Ovary (tissue), 7 donors: ENCODE measurements at regions not wholly inside any gene's neighbourhood (a gene's known extent, or its start where the extent isn't known, plus 50 kb on each side); places are given as distances from the start of the nearest gene placed in this dataset.

Experiments used
- DNase-seq, 5 donors: peaks; one replicate each; pipeline ENCODE4 v3.0.0-alpha.2; 2019 to 2020
- H3K27ac ChIP-seq, 2 donors: fragments of 200-600 bp; one replicate each; pipeline versions ENCODE4 v1.5.1 to v1.8.0; 2019 to 2022
- H3K27me3 ChIP-seq: fragments of 200-600 bp; one replicate; pipeline ENCODE4 v1.8.0; 2022
- H3K36me3 ChIP-seq: fragments of 200-600 bp; sonication (generic); one replicate; pipeline ENCODE4 v1.5.1; 2019
- H3K4me1 ChIP-seq: one replicate; pipeline ENCODE4 v1.8.1; 2013; ENCODE audit warnings: mild to moderate bottlenecking, moderate library complexity; ENCODE audit not compliant: insufficient read depth
- H3K4me3 ChIP-seq: fragments of 200-600 bp; sonication (generic); one replicate; pipeline ENCODE4 v1.5.1; 2017
- H3K9me3 ChIP-seq, 2 donors: fragments of 200-600 bp in 1 of 2; sonication (generic) in 1 of 2; one replicate each; pipeline versions ENCODE4 v1.5.1 to v1.8.1; 2013 to 2019; ENCODE audit warnings: mild to moderate bottlenecking in 1 of 2, moderate library complexity in 1 of 2
- CTCF ChIP-seq, 3 donors: fragments of 450-650 bp in 2 of 3; fragments of 200-600 bp in 1 of 3; IDR thresholded peaks; one replicate each; pipeline versions ENCODE4 v1.5.1 to v1.8.0; 2016 to 2022; ENCODE audit warnings: antibody characterized with exemption in 3 of 3, mild to moderate bottlenecking in 1 of 3
- EP300 ChIP-seq: sonication (generic); formaldehyde crosslinking; IDR thresholded peaks from one replicate; pipeline ENCODE4 v1.6.1; 2017; ENCODE audit warnings: antibody characterized with exemption
- POLR2A ChIP-seq: fragments of 450-650 bp; IDR thresholded peaks from one replicate; pipeline ENCODE4 v1.6.1; 2017; ENCODE audit warnings: antibody characterized with exemption, mild to moderate bottlenecking, moderate library complexity
- WGBS, 3 donors: extraction: QIAGEN DNeasy Blood & Tissue Kit in 1 of 3; methylation state at CpG; one replicate each; pipeline versions ENCODE4 v1.1.5 to v1.1.7; 2013 to 2017; 5-methylcytosine and 5-hydroxymethylcytosine counted together
- intact Hi-C, 4 donors: fragments of 100-400 bp; cut with DNase I; formaldehyde crosslinking; loops; one replicate each; pipeline versions ENCODE4 v1.11.0 to v1.15.1; 2022 to 2023
- donor health status: DM: no; HTN: no; CAD: no; lungs with moderate emphysema.
- donor health status: DM: no; HTN: no; CAD: no.
- donor health status: Bipolar disorder and iron deficiency.
- donor health status: DM: no; HTN: no; CAD: no.
- donor health status: DM: yes; HTN: yes; CAD: no.

GRCh38 chrX:40343319-40343718 is 237.5 kb upstream of the ATP6AP2 start:
- TF ChIP-seq EP300 (no peak), POLR2A (no peak), CTCF (IDR thresholded peaks at IDR 0.05) (no peak)
- no peak for DNase-seq
- H3K4me3 ChIP-seq = no peak overlapping the region
- H3K27ac ChIP-seq = no peak overlapping the region
- no peaks in the 10 kb centered on the region for H3K36me3 ChIP-seq
- H3K4me1 ChIP-seq = no peaks in the 10 kb centered on the region
- 81 to 86% (median 83%) methylated on average over 12 of the region's 12 CpGs for WGBS, 3 donors
- no peaks in the 10 kb centered on the region for H3K27me3 ChIP-seq
- intact Hi-C loops = no loop called here
- no peaks in the 10 kb centered on the region for H3K9me3 ChIP-seq

- no peaks in the 10 kb centered on the region for H3K27me3 ChIP-seq
- H3K9me3 ChIP-seq = no peaks in the 10 kb centered on the region
- 52 to 70% (median 60%) methylated on average over 1 of the region's 1 CpG for WGBS, 3 donors
- TF ChIP-seq EP300 (no peak), CTCF (IDR thresholded peaks at IDR 0.05) (no peak), POLR2A (no peak)
- DNase-seq = no peak
- H3K36me3 ChIP-seq = no peaks in the 10 kb centered on the region
- no peaks in the 10 kb centered on the region for H3K4me1 ChIP-seq
- intact Hi-C loops = no loop called here
- no peak overlapping the region for H3K27ac ChIP-seq
- no peak overlapping the region for H3K4me3 ChIP-seq
These were observed 240.7 kb upstream of the ATP6AP2 start for GRCh38 chrX:40340116-40340515.

- DNase-seq = no peak
- Histone ChIP-seq H3K4me3 (no peak overlapping the region), H3K27ac (no peak overlapping the region), H3K27me3 (no peaks in the 10 kb centered on the region), H3K4me1 (no peaks in the 10 kb centered on the region), H3K36me3 (no peaks in the 10 kb centered on the region), H3K9me3 (no peaks in the 10 kb centered on the region)
- no peak for TF ChIP-seq POLR2A
- no peak for TF ChIP-seq EP300
- TF ChIP-seq CTCF (IDR thresholded peaks at IDR 0.05) = no peak
- WGBS, 3 donors = 71 to 90% (median 86%) methylated on average over 3 of the region's 3 CpGs
- intact Hi-C loops = no loop called here
These were observed 235.6 kb upstream of the BCOR start for GRCh38 chrX:40333344-40333743.

- intact Hi-C loops = no loop called here
- TF ChIP-seq EP300 (no peak), CTCF (IDR thresholded peaks at IDR 0.05) (no peak), POLR2A (no peak)
- DNase-seq = no peak
- Histone ChIP-seq H3K4me3 (no peak overlapping the region), H3K27ac (no peak overlapping the region), H3K4me1 (no peaks in the 10 kb centered on the region), H3K27me3 (no peaks in the 10 kb centered on the region), H3K9me3 (no peaks in the 10 kb centered on the region), H3K36me3 (no peaks in the 10 kb centered on the region)
- WGBS, 3 donors = 67 to 73% (median 70%) methylated on average over 5 of the region's 5 CpGs
These were observed 234.0 kb upstream of the BCOR start for GRCh38 chrX:40331762-40332161.

GRCh38 chrX:40331353-40331752 is 233.6 kb upstream of the BCOR start:
- no peak overlapping the region for H3K27ac ChIP-seq
- intact Hi-C loops = no loop called here
- no peak for DNase-seq
- no peaks in the 10 kb centered on the region for H3K36me3 ChIP-seq
- TF ChIP-seq EP300 (no peak), CTCF (IDR thresholded peaks at IDR 0.05) (no peak), POLR2A (no peak)
- no peaks in the 10 kb centered on the region for H3K27me3 ChIP-seq
- H3K4me1 ChIP-seq = no peaks in the 10 kb centered on the region
- no peak overlapping the region for H3K4me3 ChIP-seq
- H3K9me3 ChIP-seq = no peaks in the 10 kb centered on the region
- WGBS, 3 donors = 72 to 79% (median 76%) methylated on average over 5 of the region's 5 CpGs
